Omental fat pad (tissue), 3 donors: ENCODE measurements at regions not wholly inside any gene's neighbourhood (a gene's known extent, or its start where the extent isn't known, plus 50 kb on each side); places are given as distances from the start of the nearest gene placed in this dataset.

Source experiments
- ATAC-seq: fragments of 150-250 bp; one replicate; pipeline ENCODE4 v1.9.1; 2016; ENCODE audit warnings: mild to moderate bottlenecking, moderate library complexity; ENCODE audit not compliant: low FRiP score
- DNase-seq: peaks from one replicate; pipeline ENCODE4 v3.0.0-alpha.2; 2019; ENCODE audit warnings: low spot score
- TF ChIP-seq, protein P1 (sequence below), 3 donors: fragments of 450-650 bp; IDR thresholded peaks; one replicate each; pipeline ENCODE4 v1.5.1; 2016 to 2017; ENCODE audit warnings: antibody characterized with exemption in 3 of 3, mild to moderate bottlenecking in 3 of 3, moderate library complexity in 2 of 3

DNA sequence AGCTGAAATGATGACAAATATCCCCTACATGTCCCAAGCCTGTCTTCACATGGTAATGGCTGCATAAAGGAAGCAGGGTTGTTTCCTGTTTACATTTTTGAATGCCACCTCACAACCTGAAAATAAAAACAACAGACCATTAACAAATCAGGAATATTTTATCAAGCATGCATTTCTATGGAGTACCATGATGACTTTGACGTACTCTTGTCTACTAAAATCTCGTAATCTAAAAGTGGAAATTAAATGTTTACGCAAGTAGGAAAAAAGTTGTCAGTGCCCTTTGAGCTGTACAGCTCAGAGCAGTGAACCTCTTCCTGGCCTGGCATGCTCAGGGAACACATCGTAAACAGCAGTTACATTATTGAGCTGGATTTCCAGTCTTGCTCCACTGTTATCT lies 194.1 kb downstream of the INHBA start:
- DNase-seq, result no peak
- no peak for ATAC-seq
- TF ChIP-seq, protein P1, sequence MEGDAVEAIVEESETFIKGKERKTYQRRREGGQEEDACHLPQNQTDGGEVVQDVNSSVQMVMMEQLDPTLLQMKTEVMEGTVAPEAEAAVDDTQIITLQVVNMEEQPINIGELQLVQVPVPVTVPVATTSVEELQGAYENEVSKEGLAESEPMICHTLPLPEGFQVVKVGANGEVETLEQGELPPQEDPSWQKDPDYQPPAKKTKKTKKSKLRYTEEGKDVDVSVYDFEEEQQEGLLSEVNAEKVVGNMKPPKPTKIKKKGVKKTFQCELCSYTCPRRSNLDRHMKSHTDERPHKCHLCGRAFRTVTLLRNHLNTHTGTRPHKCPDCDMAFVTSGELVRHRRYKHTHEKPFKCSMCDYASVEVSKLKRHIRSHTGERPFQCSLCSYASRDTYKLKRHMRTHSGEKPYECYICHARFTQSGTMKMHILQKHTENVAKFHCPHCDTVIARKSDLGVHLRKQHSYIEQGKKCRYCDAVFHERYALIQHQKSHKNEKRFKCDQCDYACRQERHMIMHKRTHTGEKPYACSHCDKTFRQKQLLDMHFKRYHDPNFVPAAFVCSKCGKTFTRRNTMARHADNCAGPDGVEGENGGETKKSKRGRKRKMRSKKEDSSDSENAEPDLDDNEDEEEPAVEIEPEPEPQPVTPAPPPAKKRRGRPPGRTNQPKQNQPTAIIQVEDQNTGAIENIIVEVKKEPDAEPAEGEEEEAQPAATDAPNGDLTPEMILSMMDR (IDR thresholded peaks at IDR 0.05), result no peak

GRCh38 chr7:41507686-41508268 lies 195.1 kb downstream of the INHBA start:
- DNase-seq (no peak), ATAC-seq (no peak)
- TF ChIP-seq, protein P1 (IDR thresholded peaks at IDR 0.05), result no peak

DNA sequence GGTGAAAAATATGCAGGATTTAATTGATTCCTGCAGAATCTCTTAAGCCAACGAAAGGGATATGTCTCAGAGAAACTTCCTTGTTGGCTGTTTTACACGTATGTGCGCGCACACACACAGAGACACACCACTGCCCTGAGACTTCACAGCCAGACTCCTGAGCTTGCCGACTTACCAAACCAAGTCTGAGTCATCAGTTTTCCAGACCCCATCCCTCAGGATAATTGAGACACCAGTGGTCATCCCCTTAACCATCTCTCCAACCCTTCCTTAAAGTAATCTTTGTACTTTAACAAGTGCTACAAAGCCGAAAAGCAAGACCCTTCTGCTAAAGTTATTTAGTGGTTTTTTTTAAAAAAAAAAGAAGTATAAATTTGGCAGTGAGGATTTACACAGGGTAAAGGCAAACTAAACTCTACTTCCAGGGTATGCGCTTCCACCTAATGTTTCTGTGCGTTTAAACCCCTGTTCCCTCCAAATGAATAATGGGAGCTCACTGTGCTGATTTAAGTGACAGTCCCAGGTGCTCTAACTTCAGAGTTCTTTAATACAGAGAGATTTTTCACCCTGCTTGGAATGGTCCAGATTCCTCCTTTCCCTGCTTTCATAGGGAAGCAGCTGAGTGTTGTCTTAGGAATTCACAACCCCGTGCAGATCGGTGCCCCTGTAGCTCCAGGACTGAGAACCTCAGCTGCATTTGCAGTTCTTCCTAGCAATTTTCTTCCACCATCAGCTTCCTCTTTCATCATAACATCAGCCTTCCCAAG lies 198.5 kb downstream of the INHBA start:
- no peak for DNase-seq
- ATAC-seq, result no peak
- TF ChIP-seq, protein P1 (IDR thresholded peaks at IDR 0.05), result no peak

GRCh38 chr7:41503438-41503837 lies 199.5 kb downstream of the INHBA start:
- TF ChIP-seq, protein P1 (IDR thresholded peaks at IDR 0.05), result no peak
- DNase-seq, result no peak
- ATAC-seq, result no peak

- TF ChIP-seq, protein P1 (IDR thresholded peaks at IDR 0.05), result no peak
- DNase-seq (no peak), ATAC-seq (no peak)
Observed at GRCh38 chr7:41501466-41501865, 201.4 kb downstream of the INHBA start.

- DNase-seq (no peak), ATAC-seq (no peak)
- TF ChIP-seq, protein P1 (IDR thresholded peaks at IDR 0.05), result no peak
Observed at GRCh38 chr7:41501006-41501405, 201.9 kb downstream of the INHBA start.

- TF ChIP-seq, protein P1 (IDR thresholded peaks at IDR 0.05), result no peak
- DNase-seq, result no peak
- ATAC-seq, result no peak
Observed at GRCh38 chr7:41492603-41493002, 210.3 kb downstream of the INHBA start.
